Loucy (cell line): ENCODE measurements at regions not wholly inside any gene's neighbourhood (a gene's known extent, or its start where the extent isn't known, plus 50 kb on each side); places are given as distances from the start of the nearest gene placed in this dataset.

Experiments
- H2AFZ ChIP-seq: fragments of 200-600 bp; sonication (generic); 2 replicates; pipeline ENCODE4 v1.6.0; 2016; ENCODE audit warnings: antibody characterized with exemption, mild to moderate bottlenecking, low read length, moderate library complexity
- H3F3A ChIP-seq: fragments of 200-600 bp; 2 replicates; pipeline ENCODE4 v1.6.0; 2016; ENCODE audit warnings: antibody characterized with exemption, low read depth, mild to moderate bottlenecking
- H3K27me3 ChIP-seq: fragments of 200-600 bp; sonication (generic); 2 replicates; pipeline ENCODE4 v1.6.1; 2014; ENCODE audit warnings: low read length, mild to moderate bottlenecking; ENCODE audit not compliant: insufficient read depth, poor library complexity, severe bottlenecking
- H3K36me3 ChIP-seq: fragments of 200-600 bp; sonication (generic); 2 replicates; pipeline ENCODE4 v1.6.1; 2016; ENCODE audit warnings: low read length; ENCODE audit not compliant: insufficient read depth
- H3K4me1 ChIP-seq: fragments of 200-600 bp; sonication (generic); 2 replicates; pipeline ENCODE4 v1.5.1; 2014; ENCODE audit warnings: low read length, mild to moderate bottlenecking; ENCODE audit not compliant: insufficient read depth, poor library complexity, severe bottlenecking
- H3K4me2 ChIP-seq: fragments of 200-600 bp; sonication (generic); 2 replicates; pipeline ENCODE4 v1.6.0; 2014; ENCODE audit warnings: antibody characterized with exemption, low read length, low read depth, mild to moderate bottlenecking; ENCODE audit not compliant: poor library complexity, severe bottlenecking
- H3K4me3 ChIP-seq: fragments of 200-600 bp; sonication (generic); 2 replicates; pipeline ENCODE4 v1.5.1; 2014; ENCODE audit warnings: low read length, mild to moderate bottlenecking, mixed read lengths; ENCODE audit not compliant: poor library complexity, severe bottlenecking
- H3K79me2 ChIP-seq: fragments of 200-600 bp; sonication (generic); 2 replicates; pipeline ENCODE4 v1.6.1; 2014; ENCODE audit warnings: low read length; ENCODE audit not compliant: insufficient read depth
- H3K9ac ChIP-seq: fragments of 200-600 bp; sonication (generic); 2 replicates; pipeline ENCODE4 v1.6.0; 2014; ENCODE audit warnings: mild to moderate bottlenecking, low read depth, low read length, moderate library complexity; ENCODE audit not compliant: poor library complexity, severe bottlenecking
- H3K9me2 ChIP-seq: fragments of 200-600 bp; sonication (generic); replicated peaks from 2 replicates; pipeline ENCODE4 v1.6.1; 2016; ENCODE audit warnings: low read depth, low read length, mixed read lengths
- H3K9me3 ChIP-seq: fragments of 200-600 bp; sonication (generic); 2 replicates; pipeline ENCODE4 v1.6.1; 2014; ENCODE audit warnings: mild to moderate bottlenecking, antibody characterized with exemption, low read length, low read depth; ENCODE audit not compliant: insufficient read depth
- H4K20me1 ChIP-seq: fragments of 200-600 bp; sonication (generic); 2 replicates; pipeline ENCODE4 v1.6.0; 2014; ENCODE audit warnings: antibody characterized with exemption, low read length, mild to moderate bottlenecking; ENCODE audit not compliant: insufficient read depth, poor library complexity, severe bottlenecking
- CTCF ChIP-seq: fragments of 200-600 bp; sonication (generic); conservative IDR thresholded peaks from 2 replicates; pipeline ENCODE4 v1.5.1; 2014; ENCODE audit warnings: mild to moderate bottlenecking, antibody characterized with exemption, low read length
- EZH2phosphoT487 ChIP-seq: fragments of 200-600 bp; IDR thresholded peaks from 2 replicates; pipeline ENCODE4 v1.6.1; 2018; ENCODE audit warnings: antibody characterized with exemption, mild to moderate bottlenecking, moderate library complexity, borderline replicate concordance

- no peak for TF ChIP-seq CTCF
- no peak for TF ChIP-seq EZH2phosphoT487
- Histone ChIP-seq H3K4me1 (no peaks in the 10 kb centered on the region), H3K36me3 (no peaks in the 10 kb centered on the region), H3K9ac (no peak overlapping the region), H4K20me1 (no peaks in the 10 kb centered on the region), H3K9me2 (no peaks in the 10 kb centered on the region), H3K79me2 (no peaks in the 10 kb centered on the region), H3K4me2 (no peak overlapping the region), H3F3A (no peaks in the 10 kb centered on the region), H3K9me3 (no peaks in the 10 kb centered on the region), H2AFZ (no peak overlapping the region), H3K4me3 (no peak overlapping the region), H3K27me3 (no peaks in the 10 kb centered on the region)
These were observed 860.2 kb downstream of the C12orf50 start for GRCh38 chr12:87169010-87169409.

GRCh38 chr12:87165733-87166375 lies 863.3 kb downstream of the C12orf50 start:
- no peak for TF ChIP-seq CTCF
- no peak for TF ChIP-seq EZH2phosphoT487
- H4K20me1 ChIP-seq, result no peaks in the 10 kb centered on the region
- no peaks in the 10 kb centered on the region for H3F3A ChIP-seq
- H3K4me3 ChIP-seq, result no peak overlapping the region
- no peak overlapping the region for H2AFZ ChIP-seq
- no peaks in the 10 kb centered on the region for H3K79me2 ChIP-seq
- H3K27me3 ChIP-seq, result no peaks in the 10 kb centered on the region
- no peaks in the 10 kb centered on the region for H3K36me3 ChIP-seq
- no peaks in the 10 kb centered on the region for H3K9me2 ChIP-seq
- no peak overlapping the region for H3K9ac ChIP-seq
- H3K9me3 ChIP-seq, result no peaks in the 10 kb centered on the region
- H3K4me2 ChIP-seq, result no peak overlapping the region
- no peaks in the 10 kb centered on the region for H3K4me1 ChIP-seq

- H3K9ac ChIP-seq, result no peak overlapping the region
- no peak overlapping the region for H3K4me2 ChIP-seq
- H4K20me1 ChIP-seq, result no peaks in the 10 kb centered on the region
- H3K4me3 ChIP-seq, result no peak overlapping the region
- H3K79me2 ChIP-seq, result no peaks in the 10 kb centered on the region
- H3K4me1 ChIP-seq, result no peaks in the 10 kb centered on the region
- TF ChIP-seq CTCF (no peak), EZH2phosphoT487 (no peak)
- no peak overlapping the region for H2AFZ ChIP-seq
- no peaks in the 10 kb centered on the region for H3K9me3 ChIP-seq
- no peaks in the 10 kb centered on the region for H3F3A ChIP-seq
- H3K9me2 ChIP-seq, result no peaks in the 10 kb centered on the region
- no peaks in the 10 kb centered on the region for H3K36me3 ChIP-seq
- H3K27me3 ChIP-seq, result no peaks in the 10 kb centered on the region
These were observed 866.1 kb downstream of the C12orf50 start for GRCh38 chr12:87163122-87163521.
